IMR-90 (cell line): ENCODE measurements at regions not wholly inside any gene's neighbourhood (a gene's known extent, or its start where the extent isn't known, plus 50 kb on each side); places are given as distances from the start of the nearest gene placed in this dataset.

Experiments used
- ATAC-seq: fragments of 200-7000 bp; cut with Tn5 transposase; 2 replicates; pipeline ENCODE4 v1.9.1; 2020; ENCODE audit warnings: low read depth, mild to moderate bottlenecking, moderate library complexity
- BruUV-seq: library from RNA; stranded (reverse); fragments of 400-500 nt; replicated peaks from 2 replicates; lab custom pipeline; 2021; lab: Mats Ljungman, UMichigan
- CTCF ChIA-PET: fragments of 300-600 bp; formaldehyde crosslinking; extraction: SDS; loops from one replicate; lab custom pipeline; 2021; ENCODE audit warnings: antibody characterized with exemption; lab: Yijun Ruan, JAX
- POLR2A ChIA-PET: fragments of 300-600 bp; sonication (Branson Sonifier 250); formaldehyde crosslinking; loops from one replicate; lab custom pipeline; 2022; ENCODE audit warnings: antibody characterized with exemption; ENCODE audit not compliant: unreplicated experiment; lab: Charles Lee
- DNase-seq: peaks from one replicate; pipeline ENCODE4 v3.0.0; 2013
- H2AFZ ChIP-seq: replicated peaks from 2 replicates; pipeline ENCODE3; 2013; ENCODE audit warnings: low read length, mild to moderate bottlenecking; ENCODE audit not compliant: poor library complexity
- H2AK5ac ChIP-seq: 2 replicates; pipeline ENCODE4 v1.6.1; 2013; ENCODE audit warnings: low read depth, low read length, inconsistent platforms
- H2AK9ac ChIP-seq: replicated peaks from 2 replicates; pipeline ENCODE3; 2013; ENCODE audit warnings: mild to moderate bottlenecking, low read depth, low read length, moderate library complexity; ENCODE audit not compliant: poor library complexity
- H2BK120ac ChIP-seq: 2 replicates; pipeline ENCODE4 v1.6.1; 2013; ENCODE audit warnings: low read depth, low read length, inconsistent platforms
- H2BK15ac ChIP-seq: 3 replicates; pipeline ENCODE4 v1.6.1; 2013; ENCODE audit warnings: low read depth, low read length, inconsistent platforms
- H2BK20ac ChIP-seq: 2 replicates; pipeline ENCODE4 v1.6.1; 2013; ENCODE audit warnings: low read depth, mild to moderate bottlenecking, inconsistent platforms, low read length, moderate library complexity
- H2BK5ac ChIP-seq: 2 replicates; pipeline ENCODE4 v1.6.1; 2013; ENCODE audit warnings: mild to moderate bottlenecking, low read depth, low read length, inconsistent platforms; ENCODE audit not compliant: poor library complexity, severe bottlenecking
- H3K14ac ChIP-seq: replicated peaks from 2 replicates; pipeline ENCODE4 v1.6.1; 2013; ENCODE audit warnings: low read depth, low read length, inconsistent platforms
- H3K18ac ChIP-seq: 2 replicates; pipeline ENCODE4 v1.6.1; 2013; ENCODE audit warnings: low read depth, low read length, control low read depth
- H3K23ac ChIP-seq: 2 replicates; pipeline ENCODE4 v1.6.1; 2013; ENCODE audit warnings: low read depth, low read length, inconsistent platforms
- H3K27ac ChIP-seq: 2 replicates; pipeline ENCODE4 v1.5.1; 2013; ENCODE audit warnings: mild to moderate bottlenecking, control low read depth, low read length; ENCODE audit not compliant: insufficient read depth
- H3K27me3 ChIP-seq: 2 replicates; pipeline ENCODE4 v1.6.1; 2013; ENCODE audit warnings: low read length; ENCODE audit not compliant: control insufficient read depth, insufficient read depth
- H3K36me3 ChIP-seq: 2 replicates; pipeline ENCODE4 v1.6.1; 2013; ENCODE audit warnings: low read length, mixed read lengths; ENCODE audit not compliant: control insufficient read depth, insufficient read depth
- H3K4ac ChIP-seq: 2 replicates; pipeline ENCODE4 v1.6.1; 2013; ENCODE audit warnings: low read depth, low read length, inconsistent platforms
- H3K4me1 ChIP-seq: 2 replicates; pipeline ENCODE4 v1.6.1; 2013; ENCODE audit warnings: low read length, mixed read lengths; ENCODE audit not compliant: control insufficient read depth, insufficient read depth
- H3K4me2 ChIP-seq: 2 replicates; pipeline ENCODE4 v1.6.1; 2013; ENCODE audit warnings: low read depth, mild to moderate bottlenecking, control low read depth, low read length, moderate library complexity
- H3K4me3 ChIP-seq: 2 replicates; pipeline ENCODE4 v1.5.1; 2013; ENCODE audit warnings: low read depth, mild to moderate bottlenecking, control low read depth, low read length, moderate library complexity; ENCODE audit not compliant: insufficient read depth
- H3K56ac ChIP-seq: 2 replicates; pipeline ENCODE4 v1.6.1; 2013; ENCODE audit warnings: low read length, inconsistent platforms; ENCODE audit not compliant: insufficient read depth; ENCODE audit errors: extremely low read depth
- H3K79me1 ChIP-seq, 2 experiments: 2 replicates each; pipeline ENCODE4 v1.6.1; 2013; ENCODE audit warnings: low read length in 2 of 2, inconsistent platforms in 1 of 2, low read depth in 1 of 2
- H3K9ac ChIP-seq: 2 replicates; pipeline ENCODE4 v1.6.1; 2013; ENCODE audit warnings: low read depth, low read length, control low read depth
- H3K9me1 ChIP-seq: 2 replicates; pipeline ENCODE4 v1.6.1; 2013; ENCODE audit warnings: low read length, inconsistent platforms; ENCODE audit not compliant: insufficient read depth
- H3K9me3 ChIP-seq: 2 replicates; pipeline ENCODE4 v1.6.1; 2013; ENCODE audit warnings: low read length; ENCODE audit not compliant: control insufficient read depth, insufficient read depth
- H4K20me1 ChIP-seq: 2 replicates; pipeline ENCODE4 v1.6.1; 2013; ENCODE audit warnings: low read length, inconsistent platforms; ENCODE audit not compliant: insufficient read depth
- H4K5ac ChIP-seq: 2 replicates; pipeline ENCODE4 v1.6.1; 2013; ENCODE audit warnings: mild to moderate bottlenecking, low read depth, low read length, control low read depth
- H4K8ac ChIP-seq, 2 experiments: 2 replicates each; pipeline ENCODE4 v1.6.1; 2013; ENCODE audit warnings: low read depth in 2 of 2, low read length in 2 of 2, control low read depth in 1 of 2, inconsistent platforms in 1 of 2
- H4K91ac ChIP-seq: 2 replicates; pipeline ENCODE4 v1.6.1; 2013; ENCODE audit warnings: low read depth, low read length, inconsistent platforms; ENCODE audit not compliant: insufficient read depth
- BHLHE40 ChIP-seq: fragments of 150-350 bp; IDR thresholded peaks from 2 replicates; pipeline ENCODE4 v1.6.1; 2016; ENCODE audit warnings: mild to moderate bottlenecking, low read depth, low read length
- CHD1 ChIP-seq: IDR thresholded peaks from 2 replicates; pipeline ENCODE4 v1.6.1; 2012; ENCODE audit warnings: low read depth, low read length, improper control_type of control experiment
- FOS ChIP-seq: fragments of 150-350 bp; IDR thresholded peaks from 2 replicates; pipeline ENCODE4 v1.6.1; 2016; ENCODE audit warnings: low read depth, low read length
- MAZ ChIP-seq: IDR thresholded peaks from 2 replicates; pipeline ENCODE4 v1.6.1; 2012; ENCODE audit warnings: low read depth, mild to moderate bottlenecking, low read length, improper control_type of control experiment, moderate library complexity, borderline replicate concordance
- MXI1 ChIP-seq: IDR thresholded peaks from 2 replicates; pipeline ENCODE4 v1.6.1; 2012; ENCODE audit warnings: low read depth, mild to moderate bottlenecking, low read length, moderate library complexity, borderline replicate concordance
- NFE2L2 ChIP-seq: fragments of 150-350 bp; IDR thresholded peaks from 2 replicates; pipeline ENCODE4 v1.6.1; 2016; ENCODE audit warnings: low read depth, mild to moderate bottlenecking, low read length
- POLR2A ChIP-seq: IDR thresholded peaks from 2 replicates; pipeline ENCODE4 v1.6.1; 2012; ENCODE audit warnings: mild to moderate bottlenecking, low read depth, low read length
- RAD21 ChIP-seq: IDR thresholded peaks from 2 replicates; pipeline ENCODE4 v1.6.1; 2012; ENCODE audit warnings: low read length, improper control_type of control experiment
- RCOR1 ChIP-seq: IDR thresholded peaks from 2 replicates; pipeline ENCODE4 v1.6.1; 2012; ENCODE audit warnings: mild to moderate bottlenecking, low read length, improper control_type of control experiment; ENCODE audit not compliant: insufficient replicate concordance
- RFX5 ChIP-seq: IDR thresholded peaks from 2 replicates; pipeline ENCODE4 v1.8.0; 2012; ENCODE audit warnings: low read depth, mild to moderate bottlenecking, low read length, moderate library complexity
- SMC3 ChIP-seq: fragments of 150-350 bp; IDR thresholded peaks from 2 replicates; pipeline ENCODE4 v1.6.1; 2016; ENCODE audit warnings: low read depth, mild to moderate bottlenecking, antibody characterized with exemption, low read length, moderate library complexity
- WGBS, 2 experiments: methylation state at CpG; one replicate each; pipeline versions ENCODE4 v1.1.5 to v1.1.7; 2013; ENCODE audit warnings: missing lambda C conversion rate in 2 of 2; ENCODE audit not compliant: insufficient read length in 1 of 2; ENCODE audit errors: extremely low coverage in 2 of 2; 5-methylcytosine and 5-hydroxymethylcytosine counted together
- dilution Hi-C: fragments of 300-500 bp; cut with HindIII; formaldehyde crosslinking; loops from one replicate; pipeline ENCODE4 v1.14.3; 2018; ENCODE audit warnings: low sequenced_read_pairs; ENCODE audit not compliant: unreplicated experiment
- in situ Hi-C: fragments of 300-500 bp; cut with MboI; formaldehyde crosslinking; loops from 3 replicates; pipeline ENCODE4 v1.14.3; 2019; ENCODE audit warnings: low sequenced_read_pairs, inconsistent platforms, mixed read lengths
- intact Hi-C: fragments of 100-400 bp; cut with micrococcal nuclease; formaldehyde crosslinking; loops from 2 replicates; pipeline ENCODE4 v1.10.0; 2022
- TF ChIP-seq, protein P1 (sequence below): conservative IDR thresholded peaks from 2 replicates; pipeline ENCODE4 v1.5.1; 2012; ENCODE audit warnings: mild to moderate bottlenecking, low read depth, low read length, improper control_type of control experiment
- TF ChIP-seq, protein P2 (sequence below): fragments of 150-350 bp; IDR thresholded peaks from 2 replicates; pipeline ENCODE4 v1.6.1; 2016; ENCODE audit warnings: low read depth, mild to moderate bottlenecking, low read length, moderate library complexity, borderline replicate concordance
- TF ChIP-seq, protein P3 (sequence below): fragments of 150-350 bp; IDR thresholded peaks from 2 replicates; pipeline ENCODE4 v1.6.1; 2017; ENCODE audit warnings: mild to moderate bottlenecking, antibody characterized with exemption, low read length, low read depth

DNA sequence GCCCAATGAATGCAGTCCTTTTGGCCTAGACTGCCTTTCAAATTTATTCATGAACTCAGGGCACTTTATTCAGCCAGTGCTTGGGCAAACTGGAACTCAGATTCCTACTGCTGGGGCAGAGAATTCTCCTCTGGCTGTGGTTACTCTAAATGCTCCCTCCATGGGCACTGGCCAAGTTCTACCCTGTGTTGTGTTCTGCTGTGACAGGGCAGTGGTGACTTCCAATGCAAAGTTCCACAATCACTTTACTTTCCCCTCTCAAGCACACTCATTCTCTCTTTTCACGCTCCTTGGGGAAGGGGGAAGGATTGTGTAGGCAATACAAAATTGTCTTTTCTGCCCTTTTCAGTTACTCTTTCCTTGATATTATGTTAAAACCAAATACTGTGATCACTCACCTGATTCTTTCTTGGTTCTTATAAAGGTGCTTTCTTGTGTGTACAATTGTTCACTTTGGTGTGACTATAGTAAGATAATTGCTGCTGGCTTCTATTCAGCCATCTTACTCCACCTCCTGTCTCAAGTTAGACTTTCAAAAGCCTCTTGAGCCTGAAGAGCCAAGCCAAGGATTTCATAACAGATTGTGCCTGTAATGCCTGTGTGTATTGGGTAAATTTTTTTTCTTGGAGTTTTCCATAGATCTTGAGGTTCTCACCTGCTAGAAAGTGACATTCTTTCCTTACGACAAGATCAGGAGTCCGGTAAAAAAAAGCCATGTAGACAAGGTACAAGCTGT lies 1078.6 kb downstream of the FAM133A start:
- H3K56ac ChIP-seq = no peak overlapping the region

More for the DNA sequence above, 1078.6 kb downstream of the FAM133A start:
- no TSS peak for BruUV-seq
- Histone ChIP-seq H3K14ac (no peak overlapping the region), H2AK5ac (no peak overlapping the region), H2BK120ac (no peak overlapping the region), H4K8ac (no peak overlapping the region), H3K18ac (no peak overlapping the region), H2BK20ac (no peak overlapping the region), H2BK5ac (no peak overlapping the region), H4K20me1 (no peaks in the 10 kb centered on the region), H3K9me1 (no peaks in the 10 kb centered on the region), H2AK9ac (no peak overlapping the region), H3K27me3 (no peaks in the 10 kb centered on the region; the same call in 1 of the 2 replicates), H4K91ac (no peak overlapping the region), H3K23ac (no peak overlapping the region), H3K4me1 (no peaks in the 10 kb centered on the region), H3K4me2 (no peak overlapping the region), H3K27ac (no peak overlapping the region), H3K4me3 (no peak overlapping the region), H3K9me3 (no peaks in the 10 kb centered on the region; the same call in 1 of the 2 replicates), H4K5ac (no peak overlapping the region), H3K4ac (no peak overlapping the region), H3K79me1 (no peaks in the 10 kb centered on the region), H2AFZ (no peak overlapping the region), H3K36me3 (no peaks in the 10 kb centered on the region), H2BK15ac (no peak overlapping the region), H3K9ac (no peak overlapping the region)
- no CpG with 5 or more reads among the region's 3 CpGs for WGBS, 2 experiments
- ChIA-PET CTCF (no interaction called here), POLR2A (no interaction called here)
- TF ChIP-seq RCOR1 = no peak
- TF ChIP-seq MAZ = no peak
- TF ChIP-seq CHD1 = no peak
- no peak for TF ChIP-seq SMC3
- TF ChIP-seq RFX5 = no peak
- TF ChIP-seq, protein P1, sequence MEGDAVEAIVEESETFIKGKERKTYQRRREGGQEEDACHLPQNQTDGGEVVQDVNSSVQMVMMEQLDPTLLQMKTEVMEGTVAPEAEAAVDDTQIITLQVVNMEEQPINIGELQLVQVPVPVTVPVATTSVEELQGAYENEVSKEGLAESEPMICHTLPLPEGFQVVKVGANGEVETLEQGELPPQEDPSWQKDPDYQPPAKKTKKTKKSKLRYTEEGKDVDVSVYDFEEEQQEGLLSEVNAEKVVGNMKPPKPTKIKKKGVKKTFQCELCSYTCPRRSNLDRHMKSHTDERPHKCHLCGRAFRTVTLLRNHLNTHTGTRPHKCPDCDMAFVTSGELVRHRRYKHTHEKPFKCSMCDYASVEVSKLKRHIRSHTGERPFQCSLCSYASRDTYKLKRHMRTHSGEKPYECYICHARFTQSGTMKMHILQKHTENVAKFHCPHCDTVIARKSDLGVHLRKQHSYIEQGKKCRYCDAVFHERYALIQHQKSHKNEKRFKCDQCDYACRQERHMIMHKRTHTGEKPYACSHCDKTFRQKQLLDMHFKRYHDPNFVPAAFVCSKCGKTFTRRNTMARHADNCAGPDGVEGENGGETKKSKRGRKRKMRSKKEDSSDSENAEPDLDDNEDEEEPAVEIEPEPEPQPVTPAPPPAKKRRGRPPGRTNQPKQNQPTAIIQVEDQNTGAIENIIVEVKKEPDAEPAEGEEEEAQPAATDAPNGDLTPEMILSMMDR = no peak
- TF ChIP-seq MXI1 = no peak
- no peak for TF ChIP-seq FOS
- TF ChIP-seq BHLHE40 = no peak
- TF ChIP-seq RAD21 = no peak
- no peak for TF ChIP-seq POLR2A
- TF ChIP-seq NFE2L2 = no peak
- TF ChIP-seq, protein P2, sequence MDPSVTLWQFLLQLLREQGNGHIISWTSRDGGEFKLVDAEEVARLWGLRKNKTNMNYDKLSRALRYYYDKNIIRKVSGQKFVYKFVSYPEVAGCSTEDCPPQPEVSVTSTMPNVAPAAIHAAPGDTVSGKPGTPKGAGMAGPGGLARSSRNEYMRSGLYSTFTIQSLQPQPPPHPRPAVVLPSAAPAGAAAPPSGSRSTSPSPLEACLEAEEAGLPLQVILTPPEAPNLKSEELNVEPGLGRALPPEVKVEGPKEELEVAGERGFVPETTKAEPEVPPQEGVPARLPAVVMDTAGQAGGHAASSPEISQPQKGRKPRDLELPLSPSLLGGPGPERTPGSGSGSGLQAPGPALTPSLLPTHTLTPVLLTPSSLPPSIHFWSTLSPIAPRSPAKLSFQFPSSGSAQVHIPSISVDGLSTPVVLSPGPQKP = no peak
- TF ChIP-seq, protein P3, sequence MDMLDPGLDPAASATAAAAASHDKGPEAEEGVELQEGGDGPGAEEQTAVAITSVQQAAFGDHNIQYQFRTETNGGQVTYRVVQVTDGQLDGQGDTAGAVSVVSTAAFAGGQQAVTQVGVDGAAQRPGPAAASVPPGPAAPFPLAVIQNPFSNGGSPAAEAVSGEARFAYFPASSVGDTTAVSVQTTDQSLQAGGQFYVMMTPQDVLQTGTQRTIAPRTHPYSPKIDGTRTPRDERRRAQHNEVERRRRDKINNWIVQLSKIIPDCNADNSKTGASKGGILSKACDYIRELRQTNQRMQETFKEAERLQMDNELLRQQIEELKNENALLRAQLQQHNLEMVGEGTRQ = no peak
- dilution Hi-C loops (no loop called here), in situ Hi-C loops (no loop called here), intact Hi-C loops (no loop called here)
- ATAC-seq = no peak
- no peak for DNase-seq
